ENCODE measurements at regions not wholly inside any gene's neighbourhood (a gene's known extent, or its start where the extent isn't known, plus 50 kb on each side); places are given as distances from the start of the nearest gene placed in this dataset.

DNA sequence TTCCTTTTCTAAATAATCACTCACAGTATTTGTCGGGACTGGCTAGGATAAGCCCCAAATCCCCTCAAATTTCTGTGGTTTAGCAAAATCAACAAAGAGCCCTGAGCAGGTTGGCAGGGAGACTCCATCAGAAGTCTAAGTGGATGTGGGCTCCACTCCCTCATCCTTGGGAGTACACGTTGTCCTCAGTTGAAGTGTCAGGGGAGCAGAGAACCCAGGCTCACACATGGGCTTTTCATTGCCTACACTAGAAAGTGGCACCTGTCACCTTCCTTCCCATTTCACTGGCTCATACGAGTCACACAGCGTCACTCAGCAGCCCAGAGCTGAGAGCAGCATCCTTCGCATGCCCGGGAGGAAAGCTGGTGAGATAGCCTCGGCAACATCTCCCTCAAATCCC is 421.3 kb upstream of the FZD8 start:
- no peaks in the 10 kb centered on the region for H3K9me3 ChIP-seq (ENCODE audit: control insufficient read depth, low read length)
- no peak overlapping the region for H3K4me3 ChIP-seq (ENCODE audit: insufficient read depth, low read depth, low read length)
- H3K27me3 ChIP-seq (ENCODE audit: control insufficient read depth, insufficient read depth, low read length, poor library complexity, severe bottlenecking), result no peaks in the 10 kb centered on the region
- 88 to 94% methylated on average over 6 of the region's 7 CpGs for WGBS, 2 experiments
- no peaks in the 10 kb centered on the region for H3K4me1 ChIP-seq (ENCODE audit: control insufficient read depth, insufficient read depth, low read length)
- H3K27ac ChIP-seq (ENCODE audit: insufficient read depth, low read depth, low read length, poor library complexity, severe bottlenecking), result no peak overlapping the region
- H3K36me3 ChIP-seq (ENCODE audit: control insufficient read depth, insufficient read depth, low read length), result no peaks in the 10 kb centered on the region

DNA sequence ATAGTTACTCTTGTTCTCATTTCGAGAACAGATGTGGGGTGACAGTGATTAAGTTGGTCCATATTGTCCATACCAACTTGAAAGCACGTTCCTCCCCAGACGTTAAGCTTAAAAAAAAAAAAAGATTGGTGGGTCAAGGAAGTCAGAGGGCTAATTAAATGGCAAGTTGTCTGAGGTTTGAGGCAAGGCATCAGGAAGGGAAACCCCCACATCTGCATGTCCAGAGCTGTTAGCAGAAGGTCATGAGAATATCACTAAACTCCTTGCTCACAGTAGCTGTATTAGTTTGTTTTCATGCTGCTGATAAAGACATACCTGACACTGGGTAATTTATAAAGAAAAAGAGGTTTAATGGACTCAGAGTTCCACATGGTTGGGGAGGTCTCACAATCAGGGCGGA is 415.6 kb upstream of the FZD8 start:
- WGBS, 2 experiments, result 84 to 90% methylated on average over 4 of the region's 4 CpGs
- Histone ChIP-seq H3K36me3 (ENCODE audit: control insufficient read depth, insufficient read depth, low read length) (no peaks in the 10 kb centered on the region), H3K27ac (ENCODE audit: insufficient read depth, low read depth, low read length, poor library complexity, severe bottlenecking) (no peak overlapping the region), H3K27me3 (ENCODE audit: control insufficient read depth, insufficient read depth, low read length, poor library complexity, severe bottlenecking) (no peaks in the 10 kb centered on the region), H3K9me3 (ENCODE audit: control insufficient read depth, low read length) (no peaks in the 10 kb centered on the region), H3K4me3 (ENCODE audit: insufficient read depth, low read depth, low read length) (no peak overlapping the region), H3K4me1 (ENCODE audit: control insufficient read depth, insufficient read depth, low read length) (no peaks in the 10 kb centered on the region)

DNA sequence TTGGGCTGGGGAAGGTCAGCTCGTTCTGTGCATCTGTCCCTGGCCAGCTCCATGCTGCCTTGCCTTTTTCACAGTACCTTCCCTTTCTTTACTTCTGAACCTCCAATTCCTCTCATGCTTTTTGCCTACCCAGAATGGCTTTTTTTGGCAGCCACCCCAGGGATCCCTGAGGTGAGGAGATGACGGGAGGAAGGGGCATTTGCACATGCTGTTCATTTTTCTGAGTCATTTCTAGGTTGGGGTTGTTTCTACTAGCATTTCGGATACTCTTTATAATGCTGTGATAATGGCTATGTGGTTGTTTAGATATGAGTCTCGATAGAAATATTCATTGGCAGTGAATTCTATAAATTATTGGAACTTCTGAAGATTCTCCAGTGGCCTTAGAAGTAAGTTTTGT is 415.1 kb upstream of the FZD8 start:
- Histone ChIP-seq H3K27me3 (ENCODE audit: control insufficient read depth, insufficient read depth, low read length, poor library complexity, severe bottlenecking) (no peaks in the 10 kb centered on the region), H3K36me3 (ENCODE audit: control insufficient read depth, insufficient read depth, low read length) (no peaks in the 10 kb centered on the region), H3K27ac (ENCODE audit: insufficient read depth, low read depth, low read length, poor library complexity, severe bottlenecking) (no peak overlapping the region), H3K4me3 (ENCODE audit: insufficient read depth, low read depth, low read length) (no peak overlapping the region), H3K9me3 (ENCODE audit: control insufficient read depth, low read length) (no peaks in the 10 kb centered on the region), H3K4me1 (ENCODE audit: control insufficient read depth, insufficient read depth, low read length) (no peaks in the 10 kb centered on the region)
- 85 to 91% methylated on average over 4 of the region's 4 CpGs for WGBS, 2 experiments

DNA sequence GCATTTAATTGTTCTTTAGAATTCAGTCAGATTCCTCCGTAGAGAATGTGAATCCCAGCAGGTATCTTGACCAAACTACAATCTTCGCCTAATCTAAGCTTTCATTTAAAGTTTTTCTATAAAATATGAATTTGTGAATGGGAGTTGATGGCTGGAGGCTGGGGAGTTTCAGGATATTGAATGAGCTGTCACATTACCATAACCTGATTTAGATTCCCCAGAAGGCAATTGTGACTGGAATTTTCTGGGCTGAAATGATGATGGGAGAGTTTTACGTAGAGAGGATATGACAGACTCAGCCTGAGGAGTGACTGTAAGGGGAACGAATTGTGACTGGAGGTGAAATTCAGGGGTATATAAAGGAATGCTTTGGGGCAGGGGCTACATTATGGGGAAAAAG is 411.7 kb upstream of the FZD8 start:
- no peak overlapping the region for H3K4me3 ChIP-seq (ENCODE audit: insufficient read depth, low read depth, low read length)
- no peaks in the 10 kb centered on the region for H3K36me3 ChIP-seq (ENCODE audit: control insufficient read depth, insufficient read depth, low read length)
- H3K4me1 ChIP-seq (ENCODE audit: control insufficient read depth, insufficient read depth, low read length), result no peaks in the 10 kb centered on the region
- H3K27me3 ChIP-seq (ENCODE audit: control insufficient read depth, insufficient read depth, low read length, poor library complexity, severe bottlenecking), result no peaks in the 10 kb centered on the region
- no peak overlapping the region for H3K27ac ChIP-seq (ENCODE audit: insufficient read depth, low read depth, low read length, poor library complexity, severe bottlenecking)
- WGBS, 2 experiments, result 92 to 97% methylated on average over 4 of the region's 4 CpGs
- no peaks in the 10 kb centered on the region for H3K9me3 ChIP-seq (ENCODE audit: control insufficient read depth, low read length)

DNA sequence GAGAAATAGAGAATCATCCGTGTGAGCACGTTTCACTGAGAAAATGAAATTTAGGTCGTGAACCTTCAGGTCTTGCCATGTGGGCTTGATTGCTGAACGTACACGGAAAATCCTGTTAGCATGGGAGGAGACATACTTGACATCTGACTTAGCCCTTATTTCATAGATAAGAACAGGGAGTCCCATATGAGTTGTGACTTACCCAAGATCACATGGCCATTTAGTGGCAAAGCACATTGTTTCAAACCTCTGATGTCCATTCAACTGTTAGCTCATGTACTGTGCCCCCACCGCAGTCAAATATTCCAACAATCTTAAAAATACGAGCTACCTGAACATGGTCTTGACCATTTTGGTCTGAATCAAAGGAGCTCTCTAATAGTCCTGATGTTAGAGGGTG is 411.2 kb upstream of the FZD8 start:
- Histone ChIP-seq H3K4me3 (ENCODE audit: insufficient read depth, low read depth, low read length) (no peak overlapping the region), H3K27me3 (ENCODE audit: control insufficient read depth, insufficient read depth, low read length, poor library complexity, severe bottlenecking) (no peaks in the 10 kb centered on the region), H3K4me1 (ENCODE audit: control insufficient read depth, insufficient read depth, low read length) (no peaks in the 10 kb centered on the region), H3K27ac (ENCODE audit: insufficient read depth, low read depth, low read length, poor library complexity, severe bottlenecking) (no peak overlapping the region), H3K36me3 (ENCODE audit: control insufficient read depth, insufficient read depth, low read length) (no peaks in the 10 kb centered on the region), H3K9me3 (ENCODE audit: control insufficient read depth, low read length) (no peaks in the 10 kb centered on the region)
- 94 to 95% methylated on average over 7 of the region's 7 CpGs for WGBS, 2 experiments

DNA sequence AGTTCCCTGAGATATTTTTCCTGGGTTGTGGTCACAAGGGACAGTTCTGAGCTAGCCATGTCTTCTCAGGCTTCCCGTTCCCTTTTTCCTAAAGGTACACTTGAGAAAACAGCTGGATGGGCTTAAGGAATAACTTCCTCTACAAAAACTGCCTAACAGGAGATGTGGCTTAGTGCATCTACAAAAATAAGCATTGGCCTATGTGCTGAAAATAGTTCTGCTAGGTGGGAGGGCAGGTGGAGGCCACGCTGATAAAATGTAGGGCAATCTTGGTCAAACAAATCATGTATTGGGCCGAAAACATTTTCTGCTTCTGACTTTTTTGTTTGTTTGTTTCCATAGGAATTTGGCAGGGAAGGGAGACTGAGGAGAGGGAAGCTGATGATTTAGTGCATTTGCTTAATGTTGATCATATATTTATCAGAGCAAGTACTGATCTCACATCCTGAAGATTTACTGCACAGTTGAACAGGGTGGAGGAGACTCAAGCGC is 409.4 kb upstream of the FZD8 start:
- WGBS, 2 experiments, result 93 to 96% methylated on average over 4 of the region's 4 CpGs
- H3K4me3 ChIP-seq (ENCODE audit: insufficient read depth, low read depth, low read length), result no peak overlapping the region

DNA sequence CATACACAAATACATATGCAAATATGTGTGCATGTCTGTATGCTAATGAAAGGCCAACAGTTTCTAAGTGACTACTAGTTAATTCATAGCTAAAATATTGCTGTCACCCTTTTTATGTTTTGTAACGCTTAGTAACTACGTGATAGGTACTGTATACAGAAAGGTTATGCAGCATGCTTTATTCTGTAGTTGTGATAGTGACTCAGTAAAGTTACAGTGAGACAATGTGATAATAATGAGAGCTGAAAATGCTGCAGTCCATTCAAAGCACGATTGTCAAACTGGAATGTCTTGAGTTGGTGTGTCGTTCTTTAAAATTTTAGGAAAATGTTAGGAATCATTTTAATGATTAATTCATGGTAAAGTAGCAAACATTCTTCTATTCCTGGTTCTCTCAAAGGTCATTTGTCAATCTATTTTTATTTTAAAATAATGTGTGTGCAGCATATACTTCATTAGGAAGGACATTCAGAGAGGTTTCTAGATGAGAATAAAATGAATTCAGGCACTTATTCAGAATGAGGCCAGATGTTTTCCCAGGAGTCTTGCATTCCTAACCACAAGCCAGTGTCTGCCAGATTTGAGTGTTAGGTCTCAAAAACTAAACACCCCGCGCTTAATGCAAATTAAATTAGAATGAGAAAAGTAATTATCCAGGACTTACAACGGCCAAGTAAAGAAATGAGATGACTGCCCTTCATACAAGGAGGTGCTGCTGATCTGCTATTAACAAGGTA is 408.8 kb upstream of the FZD8 start:
- H3K36me3 ChIP-seq (ENCODE audit: control insufficient read depth, insufficient read depth, low read length), result no peaks in the 10 kb centered on the region
- no peaks in the 10 kb centered on the region for H3K9me3 ChIP-seq (ENCODE audit: control insufficient read depth, low read length)
- 90 to 92% methylated on average over 7 of the region's 7 CpGs for WGBS, 2 experiments
- H3K27ac ChIP-seq (ENCODE audit: insufficient read depth, low read depth, low read length, poor library complexity, severe bottlenecking), result no peak overlapping the region
- H3K27me3 ChIP-seq (ENCODE audit: control insufficient read depth, insufficient read depth, low read length, poor library complexity, severe bottlenecking), result no peaks in the 10 kb centered on the region
- H3K4me1 ChIP-seq (ENCODE audit: control insufficient read depth, insufficient read depth, low read length), result no peaks in the 10 kb centered on the region
- no peak overlapping the region for H3K4me3 ChIP-seq (ENCODE audit: insufficient read depth, low read depth, low read length)

More for the DNA sequence above, 409.4 kb upstream of the FZD8 start:
- H3K9me3 ChIP-seq (ENCODE audit: control insufficient read depth, low read length), result no peaks in the 10 kb centered on the region
- H3K27me3 ChIP-seq (ENCODE audit: control insufficient read depth, insufficient read depth, low read length, poor library complexity, severe bottlenecking), result no peaks in the 10 kb centered on the region
- H3K4me1 ChIP-seq (ENCODE audit: control insufficient read depth, insufficient read depth, low read length), result no peaks in the 10 kb centered on the region
- H3K27ac ChIP-seq (ENCODE audit: insufficient read depth, low read depth, low read length, poor library complexity, severe bottlenecking), result no peak overlapping the region
- no peaks in the 10 kb centered on the region for H3K36me3 ChIP-seq (ENCODE audit: control insufficient read depth, insufficient read depth, low read length)

DNA sequence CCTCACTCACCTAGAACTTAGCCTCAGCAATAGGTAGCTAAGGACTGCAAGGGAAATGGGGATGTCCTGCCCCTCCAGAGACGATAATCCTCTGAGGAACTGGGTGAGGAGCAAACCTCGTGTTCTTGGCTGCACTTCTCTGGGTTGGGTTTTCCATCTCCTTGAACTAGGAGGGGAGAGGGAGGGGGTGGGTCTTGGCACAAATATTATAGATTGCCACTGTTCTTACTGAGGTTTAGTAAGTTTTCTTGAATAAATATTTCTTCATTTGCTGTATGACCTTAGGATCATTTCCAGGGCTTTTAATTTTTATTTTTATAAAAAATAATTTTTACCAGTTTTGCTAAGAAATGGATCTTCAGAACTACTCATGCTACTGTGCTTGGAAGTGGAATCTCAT is 406.7 kb upstream of the FZD8 start:
- 91 to 100% methylated on average over 2 of the region's 2 CpGs for WGBS, 2 experiments

DNA sequence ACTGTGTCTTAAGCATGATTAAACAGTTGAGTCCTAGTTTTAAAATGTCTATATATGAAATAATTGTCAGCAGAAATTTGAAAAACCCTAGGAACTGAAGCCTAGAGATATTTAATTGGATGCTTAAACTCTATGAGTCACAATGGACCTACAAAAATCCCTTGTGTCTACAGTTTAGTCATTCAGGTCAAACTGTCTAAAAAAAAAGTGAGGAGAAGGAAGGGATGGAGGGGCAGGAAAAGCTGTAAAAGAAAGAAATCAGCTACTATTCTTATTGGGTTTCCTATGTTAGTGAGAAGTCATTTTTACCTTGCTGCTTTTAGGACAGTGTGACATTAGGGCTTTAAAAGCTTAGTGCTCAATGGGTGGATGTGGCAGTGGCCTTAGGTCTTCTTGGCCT is 406.1 kb upstream of the FZD8 start:
- H3K4me1 ChIP-seq (ENCODE audit: control insufficient read depth, insufficient read depth, low read length), result no peaks in the 10 kb centered on the region
- H3K27me3 ChIP-seq (ENCODE audit: control insufficient read depth, insufficient read depth, low read length, poor library complexity, severe bottlenecking), result no peaks in the 10 kb centered on the region
- no peak overlapping the region for H3K4me3 ChIP-seq (ENCODE audit: insufficient read depth, low read depth, low read length)
- no peaks in the 10 kb centered on the region for H3K9me3 ChIP-seq (ENCODE audit: control insufficient read depth, low read length)
- H3K27ac ChIP-seq (ENCODE audit: insufficient read depth, low read depth, low read length, poor library complexity, severe bottlenecking), result no peak overlapping the region
- H3K36me3 ChIP-seq (ENCODE audit: control insufficient read depth, insufficient read depth, low read length), result no peaks in the 10 kb centered on the region

More for the DNA sequence above, 406.7 kb upstream of the FZD8 start:
- Histone ChIP-seq H3K27ac (ENCODE audit: insufficient read depth, low read depth, low read length, poor library complexity, severe bottlenecking) (no peak overlapping the region), H3K9me3 (ENCODE audit: control insufficient read depth, low read length) (no peaks in the 10 kb centered on the region), H3K36me3 (ENCODE audit: control insufficient read depth, insufficient read depth, low read length) (no peaks in the 10 kb centered on the region), H3K4me1 (ENCODE audit: control insufficient read depth, insufficient read depth, low read length) (no peaks in the 10 kb centered on the region), H3K4me3 (ENCODE audit: insufficient read depth, low read depth, low read length) (no peak overlapping the region), H3K27me3 (ENCODE audit: control insufficient read depth, insufficient read depth, low read length, poor library complexity, severe bottlenecking) (no peaks in the 10 kb centered on the region)

DNA sequence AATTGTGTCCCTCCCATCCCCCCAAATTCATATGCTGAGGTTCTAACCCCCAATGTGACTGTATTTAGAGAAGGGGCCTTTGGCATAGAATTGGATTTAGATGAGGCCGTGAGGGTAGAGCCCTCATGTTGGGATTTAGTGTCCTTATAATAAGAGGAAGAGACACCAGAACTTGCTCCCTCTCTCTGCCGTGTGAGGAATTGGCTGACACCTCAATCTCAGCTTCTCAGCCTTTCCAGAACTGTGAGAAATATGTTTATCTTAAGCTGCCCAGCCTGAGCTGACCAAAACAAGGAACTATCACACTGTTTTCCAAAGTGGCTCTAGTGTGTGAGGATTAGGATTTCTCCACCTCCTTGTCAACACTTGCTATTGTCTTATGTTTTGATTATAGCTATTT is 400.0 kb upstream of the FZD8 start:
- Histone ChIP-seq H3K9me3 (ENCODE audit: control insufficient read depth, low read length) (no peaks in the 10 kb centered on the region), H3K36me3 (ENCODE audit: control insufficient read depth, insufficient read depth, low read length) (no peaks in the 10 kb centered on the region)
- WGBS, 2 experiments, result 62 to 76% methylated on average over 2 of the region's 2 CpGs

More for the DNA sequence above, 400.0 kb upstream of the FZD8 start:
- no peaks in the 10 kb centered on the region for H3K27me3 ChIP-seq (ENCODE audit: control insufficient read depth, insufficient read depth, low read length, poor library complexity, severe bottlenecking)
- H3K4me1 ChIP-seq (ENCODE audit: control insufficient read depth, insufficient read depth, low read length), result no peaks in the 10 kb centered on the region
- H3K27ac ChIP-seq (ENCODE audit: insufficient read depth, low read depth, low read length, poor library complexity, severe bottlenecking), result no peak overlapping the region
- no peak overlapping the region for H3K4me3 ChIP-seq (ENCODE audit: insufficient read depth, low read depth, low read length)

Data from ectodermal cell (in vitro differentiated cells).